IgD-negative memory B cell (primary cell): ENCODE measurements at regions not wholly inside any gene's neighbourhood (a gene's known extent, or its start where the extent isn't known, plus 50 kb on each side); places are given as distances from the start of the nearest gene placed in this dataset.
"Not testable (repeated sequence)": the region's sequence is repeated elsewhere in the genome, so short reads cannot be mapped to it uniquely, and the experiment has no call there.

ENCODE experiments used
- H3K27ac Mint-ChIP-seq, 3 donors: one replicate each; pipeline ENCODE4 v1.8.0; 2020 to 2022; ENCODE audit warnings: mild to moderate bottlenecking in 3 of 3, mixed read lengths in 3 of 3, moderate library complexity in 1 of 3
- H3K27me3 Mint-ChIP-seq: one replicate; pipeline ENCODE4 v1.8.0; 2021; ENCODE audit warnings: mixed read lengths
- H3K36me3 Mint-ChIP-seq: one replicate; pipeline ENCODE4 v1.8.0; 2020; ENCODE audit warnings: mild to moderate bottlenecking, mixed read lengths
- H3K4me1 Mint-ChIP-seq, 3 donors: one replicate each; pipeline ENCODE4 v1.8.0; 2020 to 2022; ENCODE audit warnings: mixed read lengths in 3 of 3, mild to moderate bottlenecking in 1 of 3
- H3K4me3 Mint-ChIP-seq, 4 donors: one replicate each; pipeline ENCODE4 v1.8.0; 2020 to 2022; ENCODE audit warnings: mild to moderate bottlenecking in 4 of 4, mixed read lengths in 4 of 4, moderate library complexity in 3 of 4
- H3K9me3 Mint-ChIP-seq, 3 donors: one replicate each; pipeline ENCODE4 v1.8.0; 2020 to 2021; ENCODE audit warnings: mixed read lengths in 3 of 3, mild to moderate bottlenecking in 1 of 3

DNA sequence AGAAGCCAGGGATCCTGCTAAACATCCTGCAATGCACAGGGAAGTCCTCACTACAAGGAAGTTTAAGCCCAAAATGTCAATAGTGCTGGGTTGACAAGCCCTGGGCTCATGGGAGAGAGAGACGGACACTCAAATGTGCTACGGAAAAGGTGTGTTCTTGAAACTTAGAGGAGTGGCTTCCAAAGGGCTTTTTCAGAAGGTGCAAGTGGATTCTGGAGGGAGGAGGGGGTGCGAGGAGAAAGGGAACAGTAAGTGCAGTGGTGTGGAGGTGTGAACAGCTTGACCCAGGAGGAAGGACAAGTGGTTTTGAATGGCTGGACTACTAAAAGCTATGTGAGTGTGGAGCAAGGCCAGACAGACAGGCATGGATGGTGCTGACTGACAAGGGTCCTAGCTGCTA is 50.4 kb upstream of the CECR2 start:
- Mint-ChIP-seq H3K27me3 (peaks cover 2% of the 10 kb centered on the region), H3K4me1 (peaks cover 0 to 2% (median 1%) of the 10 kb centered on the region in 3 donors), H3K9me3 (no peaks in the 10 kb centered on the region), H3K27ac (no peak overlapping the region), H3K36me3 (no peaks in the 10 kb centered on the region), H3K4me3 (no peak overlapping the region)

DNA sequence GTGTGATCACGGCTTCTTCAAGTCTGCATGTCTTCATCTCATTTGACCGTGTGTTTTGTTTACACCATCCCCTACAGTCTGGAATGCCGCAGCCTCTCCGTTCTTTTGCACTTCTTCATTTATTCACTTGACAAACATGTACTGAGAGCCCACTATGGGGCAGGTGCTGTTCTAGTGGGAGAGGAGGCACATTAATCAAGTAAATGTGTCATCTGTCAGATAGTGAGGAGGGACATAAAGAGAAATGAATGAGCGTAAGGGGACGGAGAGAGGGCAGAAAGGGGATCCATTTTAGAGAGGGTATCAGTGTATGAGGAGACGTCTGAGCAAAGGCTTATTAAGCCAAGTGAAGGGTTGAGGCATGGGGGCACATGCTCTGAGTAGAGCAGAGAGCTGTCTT is 54.0 kb upstream of the CECR2 start:
- H3K36me3 Mint-ChIP-seq, result no peaks in the 10 kb centered on the region
- H3K27ac Mint-ChIP-seq, result no peak overlapping the region
- H3K9me3 Mint-ChIP-seq, result no peaks in the 10 kb centered on the region
- no peak overlapping the region for H3K4me3 Mint-ChIP-seq
- H3K4me1 Mint-ChIP-seq, result peaks cover 0 to 2% (median 1%) of the 10 kb centered on the region in 3 donors
- H3K27me3 Mint-ChIP-seq, result peaks cover 2% of the 10 kb centered on the region

DNA sequence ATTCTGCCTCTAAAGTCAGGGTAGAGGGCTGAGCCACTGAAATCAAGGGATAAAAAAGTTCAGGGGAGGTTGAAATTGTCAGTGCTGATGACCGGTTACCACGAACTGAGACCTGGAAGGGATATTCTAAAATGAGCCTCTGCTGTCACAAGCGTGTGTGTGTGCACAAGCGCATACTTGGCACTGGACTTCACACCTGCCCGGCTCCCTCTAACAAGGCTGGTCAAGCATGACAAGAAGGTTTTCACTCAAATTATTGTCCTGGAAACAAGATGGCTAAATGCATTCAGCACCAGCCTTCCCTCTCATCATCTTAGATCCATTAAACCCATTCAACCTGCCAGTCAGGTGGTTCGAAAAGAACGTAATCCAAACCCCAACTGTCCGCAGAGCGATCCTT is 54.8 kb upstream of the CECR2 start:
- H3K4me1 Mint-ChIP-seq, result peaks cover under 1 to 2% (median 1%) of the 10 kb centered on the region in 3 donors

DNA sequence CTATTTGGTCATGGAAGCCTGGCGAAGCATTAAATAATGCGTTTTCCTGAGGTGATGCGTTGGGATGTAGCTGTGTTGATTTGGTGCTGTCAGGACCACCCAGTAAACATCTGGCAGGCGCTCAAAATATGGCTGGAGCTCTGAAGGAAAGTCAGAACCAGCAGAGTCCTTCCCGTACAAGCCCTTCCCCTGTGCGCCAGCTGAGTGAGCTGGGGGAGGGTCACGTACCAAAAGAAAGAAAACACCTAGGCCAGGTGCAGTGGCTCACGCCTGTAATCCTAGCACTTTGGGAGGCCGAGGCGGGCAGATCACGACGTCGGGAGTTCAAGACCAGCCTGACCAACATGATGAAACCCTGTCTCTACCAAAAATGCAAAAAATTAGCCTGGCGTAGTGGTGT is 55.6 kb upstream of the CECR2 start:
- H3K4me1 Mint-ChIP-seq, result peaks cover 1 to 5% (median 1%) of the 10 kb centered on the region in 3 donors
- H3K4me3 Mint-ChIP-seq, result no peak overlapping the region
- H3K36me3 Mint-ChIP-seq, result peaks cover 2% of the 10 kb centered on the region
- H3K27me3 Mint-ChIP-seq, result peaks cover 2% of the 10 kb centered on the region
- no peaks in the 10 kb centered on the region for H3K9me3 Mint-ChIP-seq
- no peak overlapping the region for H3K27ac Mint-ChIP-seq

More for the DNA sequence above, 54.8 kb upstream of the CECR2 start:
- Mint-ChIP-seq H3K36me3 (peaks cover 2% of the 10 kb centered on the region), H3K9me3 (no peaks in the 10 kb centered on the region), H3K27ac (no peak overlapping the region), H3K27me3 (peaks cover 2% of the 10 kb centered on the region), H3K4me3 (no peak overlapping the region)

DNA sequence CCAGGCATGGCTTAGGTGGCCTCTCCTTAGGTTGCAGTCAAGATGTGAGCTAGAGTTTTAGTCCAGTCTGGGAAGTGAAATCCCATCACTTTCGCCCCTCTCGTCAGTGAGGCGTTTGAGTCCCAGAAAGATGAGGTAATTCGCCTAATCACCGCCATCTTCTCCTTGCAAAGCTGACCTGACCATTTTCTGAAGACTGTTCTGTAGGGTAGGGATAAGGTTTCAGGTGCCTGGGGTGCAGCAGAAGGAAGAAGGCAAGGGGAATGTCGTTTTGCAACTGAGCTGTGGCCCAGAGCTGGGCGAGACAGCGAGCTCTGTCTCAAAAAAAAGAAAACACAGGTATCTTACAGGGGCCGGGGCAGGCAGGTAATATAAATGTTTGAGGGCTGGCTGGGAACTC is 61.7 kb upstream of the CECR2 start:
- Mint-ChIP-seq H3K4me1 (peaks cover 15 to 29% (median 20%) of the 10 kb centered on the region in 3 donors), H3K36me3 (peaks cover 2% of the 10 kb centered on the region), H3K27me3 (no peaks in the 10 kb centered on the region), H3K4me3 (no peak overlapping the region), H3K27ac (peak overlapping the region in 1 of 3 donors; percentile 67), H3K9me3 (no peaks in the 10 kb centered on the region)

DNA sequence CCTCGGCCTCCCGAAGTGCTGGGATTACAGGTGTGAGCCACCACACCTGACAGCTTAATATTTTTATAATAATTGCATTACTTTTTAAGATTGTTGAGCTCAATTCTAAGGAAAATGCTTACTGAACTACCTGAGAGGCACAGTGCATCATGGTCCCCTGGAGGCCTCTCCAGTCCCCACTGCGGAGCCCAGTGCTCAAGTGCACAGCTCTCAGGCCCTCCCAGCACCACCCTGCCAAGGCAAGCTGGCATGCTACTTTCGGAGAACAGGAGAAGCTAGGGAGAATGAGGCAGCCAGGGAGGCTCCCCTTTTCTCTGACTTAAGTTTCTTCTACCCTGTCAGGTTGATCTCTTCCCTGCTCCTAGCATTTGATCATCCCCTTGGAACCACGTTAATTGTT is 64.2 kb upstream of the CECR2 start:
- peaks cover 15 to 29% (median 20%) of the 10 kb centered on the region in 3 donors for H3K4me1 Mint-ChIP-seq
- peak overlapping the region in 1 of 3 donors; percentile 56 for H3K27ac Mint-ChIP-seq
- no peaks in the 10 kb centered on the region for H3K27me3 Mint-ChIP-seq
- H3K36me3 Mint-ChIP-seq, result peaks cover 3% of the 10 kb centered on the region
- no peak overlapping the region for H3K4me3 Mint-ChIP-seq
- H3K9me3 Mint-ChIP-seq, result no peaks in the 10 kb centered on the region

DNA sequence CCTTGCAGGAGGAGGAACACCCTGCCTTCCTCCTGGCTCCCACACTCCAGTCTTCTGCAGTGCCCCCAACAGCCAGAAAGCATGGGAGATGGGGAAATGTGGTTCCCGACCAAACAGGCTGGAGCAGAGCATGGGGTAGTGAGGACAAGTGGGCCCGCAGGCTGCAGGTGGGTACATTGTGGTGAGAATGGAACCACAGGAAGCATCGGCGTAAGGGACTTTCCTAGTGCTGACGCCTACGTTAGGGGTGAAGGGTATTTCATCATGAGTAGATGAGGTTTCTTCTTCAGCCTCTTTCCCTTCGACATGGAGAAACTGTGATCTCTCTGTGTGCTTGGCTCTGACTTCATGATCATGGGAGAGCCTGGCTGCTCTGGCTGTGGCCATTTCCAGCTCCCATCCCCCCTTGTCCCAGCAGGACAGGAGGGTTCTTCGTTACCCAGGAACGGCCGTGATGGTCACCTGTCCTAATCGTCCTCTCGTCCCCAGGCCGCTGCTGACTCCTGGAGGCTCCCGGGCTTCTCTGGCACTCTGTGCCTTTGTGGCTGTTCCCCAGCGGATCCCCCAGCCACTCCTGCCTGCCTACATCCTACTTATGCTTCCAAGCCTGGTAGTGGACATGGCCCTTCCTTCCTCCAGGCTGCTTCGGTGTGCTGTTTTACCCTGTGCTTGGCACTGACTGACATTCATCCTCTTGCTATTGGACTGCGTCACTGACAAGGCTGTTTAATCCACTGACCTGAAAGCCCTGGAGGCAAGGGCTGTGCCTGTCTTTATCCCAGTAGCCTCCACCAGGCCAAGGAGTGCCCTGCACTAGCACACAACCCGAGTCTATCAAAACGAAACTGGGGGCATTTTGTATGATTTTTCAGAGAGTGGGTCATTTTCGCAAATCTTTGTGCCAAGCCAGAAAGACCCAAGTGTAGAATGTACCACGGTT is 65.2 kb upstream of the CECR2 start:
- peak overlapping the region; percentile 84 to 94 (median 86) for H3K27ac Mint-ChIP-seq
- peaks cover 0 to 2% (median 0%) of the 10 kb centered on the region in 3 donors for H3K9me3 Mint-ChIP-seq
- H3K4me3 Mint-ChIP-seq, result peak overlapping the region in 3 of 4 donors; percentile 45 to 88 (median 71)
- H3K27me3 Mint-ChIP-seq, result no peaks in the 10 kb centered on the region
- H3K4me1 Mint-ChIP-seq, result peaks cover 15 to 25% (median 20%) of the 10 kb centered on the region in 3 donors
- H3K36me3 Mint-ChIP-seq, result peaks cover 1% of the 10 kb centered on the region

DNA sequence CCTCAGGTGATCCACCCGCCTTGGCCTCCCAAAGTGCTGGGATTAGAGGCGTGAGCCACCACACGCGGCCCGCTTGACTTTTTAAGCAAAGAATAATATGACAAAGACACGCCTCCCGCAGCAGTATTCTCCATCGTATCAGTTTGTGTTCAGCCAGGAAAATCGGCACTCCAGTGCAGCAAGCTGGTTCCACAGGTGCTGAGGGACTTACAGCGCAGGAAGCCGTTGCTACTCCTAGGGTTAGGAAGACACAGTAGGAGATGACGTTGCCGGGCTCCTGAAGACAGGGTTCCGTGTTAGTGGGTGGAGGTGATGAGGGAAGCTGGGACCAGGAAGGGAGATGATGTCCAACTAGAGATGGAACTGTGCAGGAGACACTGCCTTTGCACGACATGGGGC is 65.8 kb upstream of the CECR2 start:
- peaks cover 15 to 24% (median 20%) of the 10 kb centered on the region in 3 donors for H3K4me1 Mint-ChIP-seq
- H3K9me3 Mint-ChIP-seq, result peaks cover 0 to 2% (median 0%) of the 10 kb centered on the region in 3 donors
- peak overlapping the region in 2 of 3 donors; percentile 86 to 94 for H3K27ac Mint-ChIP-seq
- H3K36me3 Mint-ChIP-seq, result peaks cover 1% of the 10 kb centered on the region
- peak overlapping the region in 2 of 4 donors; percentile 47 to 88 for H3K4me3 Mint-ChIP-seq
- H3K27me3 Mint-ChIP-seq, result no peaks in the 10 kb centered on the region

DNA sequence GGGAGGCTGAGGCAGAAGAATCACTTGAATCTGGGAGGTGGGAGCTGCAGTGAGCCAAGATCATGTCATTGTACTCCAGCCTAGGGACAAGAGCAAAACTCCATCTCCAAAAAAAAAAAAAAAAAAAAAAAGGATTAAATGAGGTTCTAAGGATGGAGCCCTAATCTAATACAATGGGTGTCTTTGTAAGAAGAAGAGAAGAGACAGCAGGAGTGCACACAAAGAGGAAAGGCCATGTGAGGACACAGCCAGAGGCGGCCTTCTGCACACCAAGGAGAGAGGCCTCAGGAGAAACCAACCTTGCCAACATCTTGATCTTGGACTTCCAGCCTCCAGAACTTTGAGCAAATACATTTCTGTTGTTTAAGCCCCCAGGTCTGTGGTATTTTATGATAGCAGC is 66.6 kb upstream of the CECR2 start:
- Mint-ChIP-seq H3K4me1 (peaks cover 15 to 24% (median 20%) of the 10 kb centered on the region in 3 donors), H3K4me3 (peak overlapping the region in 1 of 4 donors; percentile 12), H3K27ac (peak overlapping the region in 1 of 3 donors; percentile 60), H3K36me3 (peaks cover 1% of the 10 kb centered on the region), H3K27me3 (no peaks in the 10 kb centered on the region), H3K9me3 (peaks cover 0 to 2% (median 0%) of the 10 kb centered on the region in 3 donors)

DNA sequence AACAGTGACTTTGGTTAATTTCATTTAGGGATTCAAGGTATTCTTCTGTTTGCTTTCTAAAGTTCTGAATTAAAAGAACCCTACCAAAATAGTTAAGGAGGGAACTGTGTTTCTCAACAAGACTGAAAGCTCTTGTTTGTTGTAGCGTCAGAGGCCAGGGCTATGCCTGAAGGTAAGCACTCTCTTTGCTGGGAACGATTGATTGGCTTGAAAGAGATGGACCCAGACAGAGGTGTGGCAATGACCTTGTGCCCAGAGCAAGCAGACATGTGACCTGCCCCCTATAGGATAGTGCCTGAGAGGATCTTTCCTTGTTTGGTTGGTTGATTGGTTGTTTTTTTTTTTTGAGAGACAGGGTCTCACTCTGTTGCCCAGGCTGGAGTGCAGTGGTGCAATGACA is 68.3 kb upstream of the CECR2 start:
- peaks cover 0 to 2% (median 0%) of the 10 kb centered on the region in 3 donors for H3K9me3 Mint-ChIP-seq
- no peak overlapping the region for H3K27ac Mint-ChIP-seq
- peaks cover 15 to 24% (median 20%) of the 10 kb centered on the region in 3 donors for H3K4me1 Mint-ChIP-seq

DNA sequence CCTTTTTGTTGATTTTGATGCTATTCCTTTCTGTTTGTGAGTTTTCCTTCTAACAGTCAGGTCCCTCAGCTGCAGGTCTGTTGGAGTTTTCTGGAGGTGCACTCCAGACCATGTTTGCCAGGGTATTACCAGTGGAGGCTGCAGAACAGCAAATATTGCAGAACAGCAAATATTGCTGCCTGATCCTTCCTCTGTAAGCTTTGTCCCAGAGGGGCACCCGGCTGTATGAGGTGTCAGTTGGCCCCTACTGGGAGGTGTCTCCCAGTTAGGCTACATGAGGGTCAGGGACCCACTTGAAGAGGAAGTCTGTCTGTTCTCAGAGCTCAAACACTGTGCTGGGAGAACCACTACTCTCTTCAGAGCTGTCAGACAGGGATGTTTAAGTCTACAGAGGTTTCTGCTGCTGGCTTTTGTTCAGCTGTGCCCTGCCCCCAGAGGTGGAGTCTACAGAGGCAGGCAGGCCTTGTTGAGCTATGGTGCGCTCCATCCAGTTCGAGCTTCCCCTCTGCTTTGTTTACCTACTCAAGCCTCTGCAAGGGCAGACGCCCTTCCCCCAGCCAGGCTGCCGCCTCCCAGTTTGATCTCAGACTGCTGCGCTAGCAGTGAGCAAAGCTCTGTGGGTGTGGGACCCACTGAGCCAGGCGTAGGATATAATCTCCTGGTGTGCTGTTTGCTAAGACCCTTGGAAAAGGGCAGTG is 70.3 kb upstream of the CECR2 start:
- H3K4me1 Mint-ChIP-seq, result peaks cover 9 to 13% (median 11%) of the 10 kb centered on the region in 3 donors
- not testable (repeated sequence) for H3K4me3 Mint-ChIP-seq, H3K36me3 Mint-ChIP-seq, H3K27ac Mint-ChIP-seq, H3K27me3 Mint-ChIP-seq
- H3K9me3 Mint-ChIP-seq, result peaks cover 0 to 10% (median 0%) of the 10 kb centered on the region in 3 donors

More for the DNA sequence above, 68.3 kb upstream of the CECR2 start:
- Mint-ChIP-seq H3K4me3 (no peak overlapping the region), H3K27me3 (no peaks in the 10 kb centered on the region), H3K36me3 (peaks cover 1% of the 10 kb centered on the region)

DNA sequence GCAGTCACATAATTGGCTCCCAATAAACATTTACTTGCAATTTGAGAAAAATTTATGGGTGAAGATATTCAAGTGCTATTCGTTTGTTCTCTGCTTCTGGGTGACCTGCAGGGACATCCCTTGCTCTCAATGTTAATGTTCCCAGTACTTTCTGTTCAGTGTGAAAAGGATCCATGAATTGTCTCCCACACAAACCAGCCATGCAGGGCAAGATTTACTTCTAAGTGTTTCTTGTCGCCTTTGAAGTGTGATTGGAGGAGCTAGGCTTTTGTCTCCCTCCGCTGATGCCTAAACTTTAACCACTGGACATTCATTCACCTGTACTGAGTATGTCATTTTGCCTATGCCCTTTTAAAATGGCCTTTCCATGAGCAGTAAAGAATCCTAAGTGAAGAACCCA is 66.4 kb upstream of the ADA2 start:
- no peaks in the 10 kb centered on the region for H3K9me3 Mint-ChIP-seq

DNA sequence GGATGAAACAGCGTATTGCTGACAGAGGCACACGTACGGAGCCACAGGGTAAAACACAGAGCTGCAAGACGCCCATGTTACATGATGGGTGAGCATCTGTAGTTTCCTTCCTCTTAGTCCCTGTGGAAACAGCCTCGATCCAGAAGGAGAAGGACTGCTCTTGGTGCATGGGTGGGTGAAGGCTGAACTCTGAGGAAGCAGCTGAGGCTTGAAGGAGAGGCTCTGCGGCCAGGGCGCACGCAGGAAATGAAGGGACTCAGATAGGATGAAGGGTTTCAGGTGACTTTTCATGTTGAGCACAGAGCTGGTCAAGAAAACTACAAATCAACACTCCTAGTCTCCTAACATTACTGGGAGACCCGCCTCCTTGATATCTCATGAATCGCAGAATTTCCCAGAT is 65.7 kb upstream of the ADA2 start:
- Mint-ChIP-seq H3K27ac (no peak overlapping the region), H3K9me3 (no peaks in the 10 kb centered on the region), H3K4me3 (no peak overlapping the region), H3K4me1 (peaks cover 10 to 14% (median 10%) of the 10 kb centered on the region in 3 donors), H3K36me3 (no peaks in the 10 kb centered on the region), H3K27me3 (peaks cover 2% of the 10 kb centered on the region)

More for the DNA sequence above, 66.4 kb upstream of the ADA2 start:
- peaks cover 6 to 11% (median 7%) of the 10 kb centered on the region in 3 donors for H3K4me1 Mint-ChIP-seq
- H3K27ac Mint-ChIP-seq, result no peak overlapping the region
- H3K4me3 Mint-ChIP-seq, result no peak overlapping the region
- H3K27me3 Mint-ChIP-seq, result peaks cover 2% of the 10 kb centered on the region
- no peaks in the 10 kb centered on the region for H3K36me3 Mint-ChIP-seq

DNA sequence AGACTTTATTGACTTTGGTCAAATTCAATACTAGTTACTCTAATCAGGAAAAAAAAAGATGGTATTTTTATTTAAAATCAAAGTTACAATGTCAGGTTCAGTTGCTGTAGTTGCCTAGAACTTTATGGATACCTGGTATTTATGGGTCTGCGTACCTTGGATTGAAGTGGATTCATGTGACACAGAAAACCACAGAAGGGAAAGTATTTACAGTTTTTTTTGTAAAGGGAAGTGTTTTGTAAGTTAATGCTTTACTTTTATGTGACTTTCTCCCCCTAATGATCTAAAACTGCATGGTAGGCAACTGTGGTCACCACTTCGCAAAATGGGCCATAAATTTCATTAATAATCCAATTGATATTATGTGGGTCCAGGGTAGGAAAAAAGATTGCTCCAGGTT is 65.2 kb upstream of the ADA2 start:
- Mint-ChIP-seq H3K36me3 (no peaks in the 10 kb centered on the region), H3K9me3 (no peaks in the 10 kb centered on the region), H3K4me1 (peaks cover 10 to 14% (median 10%) of the 10 kb centered on the region in 3 donors), H3K27me3 (peaks cover 2% of the 10 kb centered on the region), H3K4me3 (no peak overlapping the region), H3K27ac (no peak overlapping the region)

DNA sequence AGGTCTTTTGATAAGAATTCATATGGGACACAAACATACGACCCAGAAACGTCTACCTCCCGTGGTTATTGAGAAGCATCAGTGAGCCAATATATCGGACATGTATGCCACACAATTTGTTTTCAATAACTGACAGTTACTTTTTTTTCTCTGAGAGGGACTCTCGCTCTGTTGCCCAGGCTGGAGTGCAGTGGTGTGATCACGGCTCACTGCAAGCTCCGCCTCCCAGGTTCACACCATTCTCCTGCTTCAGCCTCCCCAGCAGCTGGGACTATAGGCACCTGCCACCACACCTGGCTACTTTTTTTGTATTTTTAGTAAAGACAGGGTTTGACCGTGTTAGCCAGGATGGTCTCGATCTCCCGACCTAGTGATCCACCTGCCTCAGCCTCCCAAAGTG is 64.6 kb upstream of the ADA2 start:
- H3K27ac Mint-ChIP-seq, H3K9me3 Mint-ChIP-seq, H3K4me3 Mint-ChIP-seq, H3K27me3 Mint-ChIP-seq, H3K36me3 Mint-ChIP-seq: not testable (repeated sequence)
- H3K4me1 Mint-ChIP-seq, result peaks cover 10 to 17% (median 10%) of the 10 kb centered on the region in 3 donors
